ENCODE measurements at regions not wholly inside any gene's neighbourhood (a gene's known extent, or its start where the extent isn't known, plus 50 kb on each side); places are given as distances from the start of the nearest gene placed in this dataset.

DNA sequence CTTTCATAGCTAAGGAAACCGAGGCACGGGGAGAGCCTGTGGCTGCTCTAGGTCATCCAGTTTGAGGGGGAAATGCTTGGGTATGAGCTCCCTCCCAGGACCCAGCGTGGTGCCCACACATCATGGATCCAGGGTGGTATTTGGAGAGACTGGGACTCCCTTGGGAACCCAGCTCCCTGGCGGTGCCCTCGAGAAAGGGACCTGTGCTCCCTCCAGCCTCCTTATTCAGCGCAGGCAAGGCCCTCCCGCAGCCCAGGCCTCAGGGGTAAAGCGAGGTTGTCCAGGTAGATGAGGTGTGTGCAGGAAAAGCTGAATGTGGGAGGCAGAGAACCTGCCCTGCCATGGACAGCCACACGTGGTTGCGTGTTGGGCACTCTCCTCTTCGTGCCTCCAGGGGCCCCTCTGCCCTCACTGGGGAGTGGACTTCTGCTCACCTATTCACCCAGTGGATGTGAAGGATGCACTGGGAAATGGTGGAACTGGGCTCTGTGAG, 53.8 kb upstream of the GPR78 start:
- Histone ChIP-seq H3K4me3 (no peak overlapping the region), H3K27me3 (no peaks in the 10 kb centered on the region), H3K9me3 (no peaks in the 10 kb centered on the region), H3K36me3 (no peaks in the 10 kb centered on the region), H3K4me1 (peaks cover 0 to 6% (median 0%) of the 10 kb centered on the region in 4 donors), H3K27ac (peak overlapping the region in 1 of 4 donors; percentile 10)
- ATAC-seq (ENCODE audit: low FRiP score in 2 of 2) (no peak), DNase-seq (peak in 1 of 2 donors; percentile 36)
- WGBS, 2 donors = 85 to 89% methylated on average over 5 to 11 of the region's 11 CpGs
- TF ChIP-seq EP300 (IDR thresholded peaks at IDR 0.05) (no peak), POLR2A (IDR thresholded peaks at IDR 0.05) (no peak)

DNA sequence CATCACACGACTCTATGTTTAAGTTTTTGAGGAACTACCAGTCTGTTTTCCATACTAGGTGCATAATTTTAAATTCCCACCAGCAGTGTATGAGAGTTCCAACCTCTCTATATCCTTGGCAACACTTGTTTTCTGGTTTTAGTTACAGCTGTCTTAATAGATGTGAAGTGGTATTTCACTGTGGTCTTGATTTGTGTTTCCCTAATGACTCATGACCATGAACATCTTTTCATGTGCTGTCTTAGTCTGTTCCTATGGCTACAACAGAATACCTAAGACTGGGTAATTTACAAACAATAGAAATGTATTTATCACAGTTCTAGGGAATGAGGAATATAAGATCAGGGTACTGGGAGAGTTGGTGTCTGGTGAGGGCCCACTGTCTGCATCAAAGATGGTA, 51.5 kb upstream of the GPR78 start:
- no peaks in the 10 kb centered on the region for H3K36me3 ChIP-seq
- ATAC-seq (ENCODE audit: low FRiP score in 2 of 2) (no peak), DNase-seq (no peak)
- 79 to 88% methylated on average over 1 of the region's 1 CpG for WGBS, 2 donors
- TF ChIP-seq, protein P1, sequence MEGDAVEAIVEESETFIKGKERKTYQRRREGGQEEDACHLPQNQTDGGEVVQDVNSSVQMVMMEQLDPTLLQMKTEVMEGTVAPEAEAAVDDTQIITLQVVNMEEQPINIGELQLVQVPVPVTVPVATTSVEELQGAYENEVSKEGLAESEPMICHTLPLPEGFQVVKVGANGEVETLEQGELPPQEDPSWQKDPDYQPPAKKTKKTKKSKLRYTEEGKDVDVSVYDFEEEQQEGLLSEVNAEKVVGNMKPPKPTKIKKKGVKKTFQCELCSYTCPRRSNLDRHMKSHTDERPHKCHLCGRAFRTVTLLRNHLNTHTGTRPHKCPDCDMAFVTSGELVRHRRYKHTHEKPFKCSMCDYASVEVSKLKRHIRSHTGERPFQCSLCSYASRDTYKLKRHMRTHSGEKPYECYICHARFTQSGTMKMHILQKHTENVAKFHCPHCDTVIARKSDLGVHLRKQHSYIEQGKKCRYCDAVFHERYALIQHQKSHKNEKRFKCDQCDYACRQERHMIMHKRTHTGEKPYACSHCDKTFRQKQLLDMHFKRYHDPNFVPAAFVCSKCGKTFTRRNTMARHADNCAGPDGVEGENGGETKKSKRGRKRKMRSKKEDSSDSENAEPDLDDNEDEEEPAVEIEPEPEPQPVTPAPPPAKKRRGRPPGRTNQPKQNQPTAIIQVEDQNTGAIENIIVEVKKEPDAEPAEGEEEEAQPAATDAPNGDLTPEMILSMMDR (IDR thresholded peaks at IDR 0.05) = no peak
- no peak for TF ChIP-seq POLR2AphosphoS5 (IDR thresholded peaks at IDR 0.05)
- TF ChIP-seq POLR2A (IDR thresholded peaks at IDR 0.05) = no peak
- TF ChIP-seq EP300 (IDR thresholded peaks at IDR 0.05) = no peak
- no peak overlapping the region for H3K4me3 ChIP-seq
- peaks cover under 1 to 8% (median 3%) of the 10 kb centered on the region in 4 donors for H3K4me1 ChIP-seq
- no peak overlapping the region for H3K27ac ChIP-seq
- no peaks in the 10 kb centered on the region for H3K9me3 ChIP-seq
- no peaks in the 10 kb centered on the region for H3K27me3 ChIP-seq
